Activated CD4-positive, alpha-beta T cell treated with anti-CD3 and anti-CD28 coated beads, Interleukin-2, Interleukin-6, amounts not matched to agents 100 ng/mL and 50 ng/mL, durations not matched to agents 16 hours and 8 hours (primary cell): ENCODE measurements at regions not wholly inside any gene's neighbourhood (a gene's known extent, or its start where the extent isn't known, plus 50 kb on each side); places are given as distances from the start of the nearest gene placed in this dataset.

ENCODE experiments used
- DNase-seq: peaks from one replicate; pipeline ENCODE4 v3.0.0-alpha.2; 2020

DNA sequence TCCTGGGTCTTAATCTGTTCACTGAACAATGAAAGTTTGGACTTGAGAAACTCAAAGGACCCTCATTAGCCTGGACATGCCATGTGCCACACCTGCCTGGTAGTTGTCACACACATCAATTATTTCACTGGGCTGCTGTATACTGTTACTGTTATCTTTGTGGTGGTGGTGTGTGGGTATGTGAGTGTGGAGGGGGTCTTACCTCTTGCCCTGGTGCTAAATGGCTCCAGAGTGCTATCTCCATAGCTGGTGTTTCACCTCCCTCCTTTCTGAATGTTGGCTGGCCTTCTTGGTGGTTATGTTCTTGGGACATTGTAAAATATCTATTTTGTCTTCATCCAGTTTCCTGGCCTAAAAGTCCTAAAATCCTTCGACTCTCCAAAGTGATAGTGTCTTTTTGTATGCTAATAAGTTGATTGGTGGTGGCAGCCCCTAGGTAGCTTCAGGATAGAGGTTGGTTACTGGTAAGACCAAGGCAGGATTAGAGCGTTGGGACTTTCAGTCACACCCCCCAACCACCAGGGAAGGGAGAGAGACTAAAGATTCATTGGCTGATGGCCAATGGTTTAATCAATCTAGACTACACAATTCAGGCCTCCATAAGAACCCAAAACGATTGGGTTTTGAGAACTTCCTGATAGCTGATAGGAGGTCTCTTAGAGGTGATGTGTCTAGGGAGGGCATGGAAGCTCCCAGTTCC lies 328.1 kb downstream of the MYCN start:
- no peak for DNase-seq

DNA sequence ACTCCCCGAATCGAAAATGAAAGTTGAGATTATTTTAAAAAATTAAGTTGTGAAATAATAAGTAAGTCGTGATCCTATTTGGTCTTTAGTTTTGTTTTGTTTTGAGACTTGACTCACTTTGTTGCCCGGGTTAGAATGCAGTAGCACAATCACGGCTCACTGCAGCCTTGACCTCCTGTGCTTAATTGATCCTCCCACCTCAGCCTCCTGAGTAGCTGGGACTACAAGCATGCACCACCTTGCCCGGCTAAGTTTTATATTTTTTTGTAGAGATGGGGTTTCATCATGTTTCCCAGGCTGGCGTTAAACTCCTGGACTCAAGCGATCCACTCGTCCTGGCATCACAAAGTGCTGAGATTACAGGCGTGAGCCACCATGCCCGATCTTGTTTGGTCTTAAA lies 326.2 kb downstream of the MYCN start:
- DNase-seq, result no peak

- DNase-seq, result no peak
These were observed 324.7 kb downstream of the MYCN start for GRCh38 chr2:16264931-16265540.

DNA sequence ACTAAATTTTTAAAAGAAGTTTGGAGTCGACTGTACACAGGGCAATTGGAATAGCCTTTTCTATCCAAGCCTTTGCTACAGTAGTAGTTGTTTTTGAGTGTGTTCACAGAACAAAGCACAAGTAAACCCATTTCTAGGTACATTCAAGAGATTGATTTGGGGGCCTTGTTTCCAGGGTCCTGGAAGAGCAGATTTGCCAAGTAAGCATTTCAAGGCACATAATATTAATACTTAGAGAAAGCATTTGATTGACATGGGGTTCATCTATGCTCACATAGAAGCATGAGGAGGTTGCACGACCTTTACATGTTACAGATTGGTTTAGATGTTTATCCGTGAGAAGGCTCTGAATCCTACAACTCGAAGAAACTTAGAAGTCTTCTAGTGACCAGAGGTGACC lies 324.1 kb downstream of the MYCN start:
- no peak for DNase-seq

DNA sequence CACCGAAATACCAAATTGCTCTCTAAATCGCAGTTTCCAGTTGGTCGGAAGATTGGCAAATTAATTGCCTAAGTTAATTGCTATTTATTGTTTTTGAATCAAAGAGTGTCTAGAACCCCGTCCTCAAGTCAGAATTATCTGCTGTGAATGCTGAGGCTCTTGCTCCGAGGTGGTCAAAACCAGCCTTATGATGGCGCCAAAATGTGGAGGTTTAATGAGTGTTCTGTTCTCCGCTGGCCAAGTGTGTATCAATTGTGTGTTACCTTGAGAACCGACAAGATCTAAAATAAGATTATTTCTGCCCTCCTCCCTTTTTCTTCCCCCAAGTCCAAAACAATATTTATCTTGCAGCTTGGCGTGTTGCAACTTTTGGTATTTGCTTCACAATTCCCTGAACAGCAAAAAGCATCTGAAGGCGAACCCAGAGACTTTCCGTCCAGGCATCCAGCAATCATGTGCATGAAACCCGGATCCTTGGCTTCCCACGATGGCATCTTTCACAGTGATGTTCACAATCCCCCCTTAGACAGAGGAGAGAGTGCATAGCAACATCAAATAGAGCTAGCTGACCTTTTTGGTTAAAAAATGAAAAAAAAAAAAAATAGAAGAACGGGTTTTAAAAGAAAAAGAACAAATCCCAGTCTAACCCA lies 323.0 kb downstream of the MYCN start:
- no peak for DNase-seq

- no peak for DNase-seq
These were observed 322.3 kb downstream of the MYCN start for GRCh38 chr2:16262526-16263178.

DNA sequence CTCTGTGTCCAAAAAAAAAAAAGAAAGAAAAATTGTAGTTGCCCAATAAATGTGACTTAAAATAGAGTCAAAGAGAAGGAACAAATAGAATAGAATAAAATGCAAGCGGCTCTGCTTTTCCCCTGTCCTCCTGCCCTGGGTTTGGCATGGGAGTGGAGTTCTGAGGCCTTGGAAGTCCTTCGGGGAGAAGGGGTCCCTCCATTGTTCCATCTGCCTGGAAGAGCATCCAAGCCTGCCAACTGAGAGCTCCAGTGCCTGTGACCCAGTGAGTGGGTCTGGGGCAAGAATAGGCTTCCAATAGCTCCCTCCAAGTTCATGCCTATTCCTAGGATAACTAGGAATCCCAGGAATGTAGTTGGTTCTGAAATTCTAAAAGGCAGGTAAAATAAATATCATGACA lies 321.4 kb downstream of the MYCN start:
- no peak for DNase-seq

- DNase-seq, result no peak
These were observed 320.7 kb downstream of the MYCN start for GRCh38 chr2:16261071-16261470.

DNA sequence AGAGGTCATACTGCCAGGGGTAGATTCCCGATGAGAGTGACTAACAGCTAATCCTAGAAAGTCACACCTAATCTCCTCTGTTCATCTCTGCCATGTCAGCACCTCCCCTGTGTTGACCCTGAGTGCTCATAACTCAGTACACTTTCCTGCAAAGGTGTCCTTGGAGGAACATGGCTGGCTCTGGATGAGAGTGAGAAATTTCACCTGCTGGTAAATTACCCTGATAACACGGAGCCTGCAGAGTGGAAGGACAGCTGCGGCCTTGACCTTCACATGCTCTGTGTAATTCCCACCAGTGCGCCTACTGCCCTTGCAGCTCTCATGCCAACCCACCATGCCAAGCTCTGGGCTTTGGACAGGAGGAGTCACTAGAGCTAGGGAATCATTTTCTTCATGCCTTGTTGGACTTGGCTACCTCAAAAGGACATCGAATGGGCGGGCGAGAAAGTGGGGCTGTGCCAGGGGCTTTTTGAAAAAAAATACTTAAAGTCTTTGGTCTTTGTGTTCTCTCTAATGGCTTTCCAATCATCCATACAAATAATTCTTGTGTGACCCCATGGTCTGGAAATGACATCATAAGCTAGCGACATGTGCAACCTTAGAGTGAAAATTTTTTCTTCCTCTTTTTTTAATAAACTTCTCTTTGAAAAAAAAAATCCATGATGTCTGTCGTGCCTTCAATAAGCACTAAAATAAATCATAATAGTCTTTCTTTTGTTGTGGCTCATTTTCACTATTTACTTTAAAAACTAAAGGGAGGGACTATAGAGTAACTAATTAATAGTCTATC lies 319.9 kb downstream of the MYCN start:
- DNase-seq, result no peak

- no peak for DNase-seq
These were observed 318.7 kb downstream of the MYCN start for GRCh38 chr2:16259010-16259409.

DNA sequence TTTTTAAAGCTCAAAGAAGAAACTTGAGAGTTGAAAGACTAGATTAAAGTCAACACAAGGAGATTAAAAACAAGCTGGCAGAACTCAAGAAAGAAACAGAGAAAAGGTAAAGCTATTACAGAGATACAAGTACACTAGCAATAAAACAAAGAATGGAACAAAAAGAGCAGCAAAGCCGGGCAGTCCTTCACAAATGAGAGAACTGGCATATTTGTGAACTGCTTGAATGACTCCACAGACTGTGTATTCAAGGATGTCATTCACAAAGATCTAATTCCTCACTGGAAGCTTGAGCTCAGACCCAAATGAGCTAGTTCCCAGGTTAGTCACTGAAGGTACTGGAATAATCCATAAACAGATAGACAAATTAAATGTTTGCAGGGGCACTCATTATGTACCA lies 318.0 kb downstream of the MYCN start:
- no peak for DNase-seq

- no peak for DNase-seq
These were observed 317.1 kb downstream of the MYCN start for GRCh38 chr2:16257322-16258028.

GRCh38 chr2:16256601-16257321 lies 316.4 kb downstream of the MYCN start:
- DNase-seq, result no peak

DNA sequence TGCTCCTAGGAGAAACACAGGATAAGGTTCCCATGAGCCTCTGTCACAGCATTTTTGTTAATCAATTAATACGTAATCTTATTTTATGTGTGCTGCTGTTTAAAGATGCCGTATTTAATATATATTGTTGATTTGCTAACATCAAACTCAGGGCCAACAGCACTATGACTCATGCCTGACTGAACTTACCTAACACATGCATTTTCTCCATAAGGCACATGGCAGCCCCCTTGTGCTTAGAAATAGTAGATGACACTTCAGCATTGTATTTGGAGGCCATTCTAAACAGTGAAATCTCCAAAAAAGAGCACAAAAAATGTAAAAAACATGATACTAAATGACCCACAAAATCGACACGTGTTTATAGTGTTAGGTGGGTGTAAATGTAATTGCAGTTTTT lies 314.8 kb downstream of the MYCN start:
- no peak for DNase-seq

GRCh38 chr2:16254356-16254965 lies 314.1 kb downstream of the MYCN start:
- no peak for DNase-seq

GRCh38 chr2:16253291-16253690 lies 312.9 kb downstream of the MYCN start:
- no peak for DNase-seq

- no peak for DNase-seq
These were observed 312.5 kb downstream of the MYCN start for GRCh38 chr2:16252891-16253290.

- no peak for DNase-seq
These were observed 311.9 kb downstream of the MYCN start for GRCh38 chr2:16252251-16252650.

DNA sequence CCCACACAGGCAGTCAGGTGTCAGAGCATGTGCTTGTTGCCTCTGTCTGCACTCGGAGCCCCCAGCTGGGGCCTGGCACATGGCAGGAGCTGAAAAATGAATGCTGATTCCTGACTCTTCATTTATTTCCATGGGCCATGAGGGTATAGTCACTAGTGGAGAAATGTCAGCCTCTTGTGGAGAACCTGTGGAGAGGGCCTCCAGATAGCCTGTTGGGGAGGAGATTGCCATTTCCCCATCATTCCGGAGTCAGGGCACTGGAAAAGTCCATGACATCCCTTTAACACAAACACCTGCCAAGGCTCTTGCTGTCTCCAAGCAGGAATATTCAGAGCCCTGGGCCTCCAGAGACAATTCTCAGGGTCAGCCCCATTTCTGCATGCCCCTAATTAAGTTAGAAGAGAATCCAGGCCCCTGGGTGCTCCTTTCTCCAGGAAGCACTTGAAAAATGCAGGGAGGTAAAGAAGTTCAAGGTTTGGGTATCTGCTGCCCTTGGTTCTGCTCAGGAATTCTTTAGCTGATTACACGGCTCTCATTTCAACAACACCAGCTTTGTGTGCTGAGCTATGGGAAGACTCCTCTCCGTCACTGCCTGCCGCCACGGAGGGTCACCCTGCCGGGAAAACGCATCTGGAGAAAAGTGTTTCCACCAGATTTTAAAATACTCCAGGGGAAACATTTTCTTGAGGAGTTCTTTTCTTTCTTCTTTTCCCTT lies 311.3 kb downstream of the MYCN start:
- DNase-seq, result no peak

- no peak for DNase-seq
These were observed 310.5 kb downstream of the MYCN start for GRCh38 chr2:16250886-16251285.

DNA sequence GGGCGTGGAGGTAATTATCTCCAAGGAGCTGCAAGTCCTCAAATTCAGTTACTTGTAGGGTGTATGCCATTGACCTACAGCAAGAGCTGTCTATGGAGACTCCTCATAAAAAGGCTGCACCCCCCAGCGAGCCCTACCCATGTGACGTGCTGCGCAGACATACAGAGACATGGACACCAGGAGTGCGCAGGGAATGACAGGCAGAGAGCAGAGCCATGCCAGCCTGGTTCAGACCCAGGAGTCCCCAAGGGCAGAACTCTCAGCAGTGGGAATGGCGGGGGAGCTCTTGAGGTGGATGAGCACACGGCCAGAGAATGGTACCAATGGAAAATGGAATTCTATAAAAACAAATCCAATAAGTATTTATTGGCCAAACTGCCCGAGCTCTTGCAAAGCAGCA lies 310.1 kb downstream of the MYCN start:
- no peak for DNase-seq
